K562 (cell line): ENCODE measurements at regions not wholly inside any gene's neighbourhood (a gene's known extent, or its start where the extent isn't known, plus 50 kb on each side); places are given as distances from the start of the nearest gene placed in this dataset.

Source experiments
- ATAC-seq: fragments of 200-7000 bp; cut with Tn5 transposase; 3 replicates; pipeline ENCODE4 v1.9.1; 2020; ENCODE audit warnings: moderate library complexity
- BruUV-seq: library from RNA; stranded (reverse); fragments of 400-500 nt; replicated peaks from 2 replicates; lab custom pipeline; 2021; lab: Mats Ljungman, UMichigan
- CTCF ChIA-PET: fragments of 300-600 bp; formaldehyde crosslinking; extraction: SDS; loops from one replicate; lab custom pipeline; 2021; ENCODE audit warnings: low intra/inter-chr PET ratio; lab: Yijun Ruan, JAX
- POLR2A ChIA-PET: fragments of 300-600, 350-650 bp; sonication (Branson Sonifier 250); formaldehyde crosslinking; extraction: SDS; loops from one replicate; lab custom pipeline; 2021; ENCODE audit warnings: antibody characterized with exemption, inconsistent platforms; lab: Yijun Ruan, JAX
- DNase-seq, 4 experiments: peaks; one replicate each; pipeline versions ENCODE4 v3.0.0 to v3.0.0-alpha.2; 2011 to 2018; ENCODE audit warnings: low spot score in 3 of 4, mixed read lengths in 3 of 4; ENCODE audit errors: extremely low read depth in 1 of 4
- FAIRE-seq: peaks from 2 replicates; lab custom pipeline; 2011; peaks lifted over from hg19 to GRCh38; lab: Jason Lieb, UNC
- H2AFZ ChIP-seq: 2 replicates; pipeline ENCODE4 v1.6.0; 2011; ENCODE audit warnings: low read depth, low read length, control low read depth, inconsistent platforms
- H3K27ac ChIP-seq: fragments of 200-600 bp; 3 replicates; pipeline ENCODE4 v1.8.0; 2011; ENCODE audit warnings: low read depth, mild to moderate bottlenecking, control low read depth, inconsistent platforms, low read length, moderate library complexity, mixed read lengths; ENCODE audit errors: extremely low read depth
- H3K27me3 ChIP-seq, 2 experiments: fragments of 300-600 bp in 1 of 2; 2 replicates in 1 of 2; 3 replicates in 1 of 2; pipeline versions ENCODE4 v1.6.0 to v1.8.0; 2011; ENCODE audit warnings: inconsistent platforms in 2 of 2, low read length in 2 of 2, mild to moderate bottlenecking in 1 of 2, mixed read lengths in 1 of 2, moderate library complexity in 1 of 2; ENCODE audit not compliant: control insufficient read depth in 2 of 2, insufficient read depth in 2 of 2
- H3K36me3 ChIP-seq: fragments of 300-600 bp; 3 replicates; pipeline ENCODE4 v1.8.0; 2011; ENCODE audit warnings: mild to moderate bottlenecking, low read length, inconsistent platforms; ENCODE audit not compliant: control insufficient read depth, insufficient read depth
- H3K4me1 ChIP-seq, 2 experiments: fragments of 200-600 bp in 1 of 2; replicated peaks in 1 of 2; 2 replicates in 1 of 2; 3 replicates in 1 of 2; pipeline versions ENCODE4 v1.5.1 to v1.8.0; 2011; ENCODE audit warnings: inconsistent platforms in 2 of 2, low read length in 2 of 2, mild to moderate bottlenecking in 1 of 2, mixed read lengths in 1 of 2, moderate library complexity in 1 of 2; ENCODE audit not compliant: control insufficient read depth in 2 of 2, insufficient read depth in 2 of 2
- H3K4me2 ChIP-seq: 2 replicates; pipeline ENCODE4 v1.6.1; 2011; ENCODE audit warnings: low read length, control low read depth, inconsistent platforms, mixed read lengths; ENCODE audit not compliant: insufficient read depth
- H3K4me3 ChIP-seq: fragments of 200-600 bp; sonication (generic), shearing (Covaris generic); 2 replicates; pipeline ENCODE4 v1.5.1; 2016; ENCODE audit warnings: control low read depth, inconsistent platforms
- H3K79me2 ChIP-seq: fragments of 200-600 bp; 3 replicates; pipeline ENCODE4 v1.8.0; 2011; ENCODE audit warnings: low read length, inconsistent platforms; ENCODE audit not compliant: control insufficient read depth, insufficient read depth
- H3K9ac ChIP-seq, 2 experiments: 2 replicates each; pipeline versions ENCODE4 v1.6.0 to v1.6.1; 2011; ENCODE audit warnings: low read depth in 2 of 2, low read length in 2 of 2, control low read depth in 1 of 2, inconsistent platforms in 1 of 2, mild to moderate bottlenecking in 1 of 2, mixed read lengths in 1 of 2; ENCODE audit not compliant: insufficient read depth in 1 of 2
- H3K9me1 ChIP-seq: one replicate; pipeline ENCODE4 v1.6.0; 2011; ENCODE audit warnings: inconsistent platforms, mild to moderate bottlenecking, low read length, moderate library complexity; ENCODE audit not compliant: control insufficient read depth, insufficient read depth
- H3K9me3 ChIP-seq: replicated peaks from 2 replicates; pipeline ENCODE4 v1.5.1; 2011; ENCODE audit warnings: low read depth, low read length, inconsistent platforms; ENCODE audit not compliant: control insufficient read depth, insufficient read depth
- H4K20me1 ChIP-seq: replicated peaks from 2 replicates; pipeline ENCODE4 v1.6.1; 2011; ENCODE audit warnings: low read length, inconsistent platforms, mixed read lengths; ENCODE audit not compliant: control insufficient read depth, insufficient read depth
- ATF7 ChIP-seq: fragments of 450-650 bp; IDR thresholded peaks from 2 replicates; pipeline ENCODE4 v1.7.1; 2014; ENCODE audit warnings: mild to moderate bottlenecking, moderate library complexity
- FOXP1 ChIP-seq: sonication (generic); formaldehyde crosslinking; IDR thresholded peaks from 2 replicates; pipeline ENCODE4 v1.8.0; 2022; ENCODE audit warnings: mild to moderate bottlenecking, missing genetic modification reagents
- ILF3 ChIP-seq: fragments of 450-650 bp; IDR thresholded peaks from 2 replicates; pipeline ENCODE4 v1.6.1; 2018; ENCODE audit warnings: antibody characterized with exemption, mild to moderate bottlenecking, moderate library complexity, borderline replicate concordance
- MAFF ChIP-seq: IDR thresholded peaks from 2 replicates; pipeline ENCODE4 v1.6.1; 2012; ENCODE audit warnings: low read length, improper control_type of control experiment
- MAFG ChIP-seq: fragments of 450-650 bp; conservative IDR thresholded peaks from 2 replicates; pipeline ENCODE4 v1.6.1; 2016; ENCODE audit warnings: missing genetic modification characterization, missing compliant biosample characterization
- MAFK ChIP-seq: IDR thresholded peaks from 2 replicates; pipeline ENCODE4 v1.6.1; 2011; ENCODE audit warnings: low read length, improper control_type of control experiment
- NCOA2 ChIP-seq, 2 experiments: fragments of 450-650 bp; IDR thresholded peaks; 2 replicates each; pipeline ENCODE4 v1.6.1; 2018; ENCODE audit warnings: mild to moderate bottlenecking in 2 of 2, moderate library complexity in 1 of 2; ENCODE audit not compliant: partially characterized antibody in 2 of 2
- NR3C1 ChIP-seq: sonication (generic); formaldehyde crosslinking; IDR thresholded peaks from 2 replicates; pipeline ENCODE4 v1.8.1; 2022; ENCODE audit warnings: missing genetic modification reagents
- PCBP2 ChIP-seq: fragments of 200-400 bp; formaldehyde crosslinking; IDR thresholded peaks from 2 replicates; pipeline ENCODE4 v1.6.1; 2018; ENCODE audit warnings: low read length, low read depth, mild to moderate bottlenecking, moderate library complexity; ENCODE audit not compliant: poor library complexity, severe bottlenecking
- PTTG1 ChIP-seq: fragments of 450-650 bp; IDR thresholded peaks from 2 replicates; pipeline ENCODE4 v1.6.1; 2016; ENCODE audit warnings: low read depth, mild to moderate bottlenecking, missing genetic modification characterization, missing compliant biosample characterization
- SREBF1 ChIP-seq: fragments of 150-350 bp; IDR thresholded peaks from 2 replicates; pipeline ENCODE4 v1.6.1; 2014; ENCODE audit warnings: antibody characterized with exemption, low read depth, low read length, borderline replicate concordance
- SRSF3 ChIP-seq: fragments of 200-400 bp; formaldehyde crosslinking; IDR thresholded peaks from 2 replicates; pipeline ENCODE4 v1.6.1; 2016; ENCODE audit warnings: mild to moderate bottlenecking, low read length, moderate library complexity; ENCODE audit not compliant: insufficient read depth
- ZBTB17 ChIP-seq: fragments of 450-650 bp; formaldehyde crosslinking; IDR thresholded peaks from 2 replicates; pipeline ENCODE4 v1.4.0; 2020; ENCODE audit warnings: mild to moderate bottlenecking
- ZKSCAN8 ChIP-seq: fragments of 200-800 bp; sonication (Bioruptor generic); IDR thresholded peaks from 2 replicates; pipeline ENCODE4 v1.6.1; 2016; ENCODE audit warnings: missing genetic modification characterization, missing compliant biosample characterization
- ZNF143 ChIP-seq: sonication (generic); formaldehyde crosslinking; IDR thresholded peaks from 2 replicates; pipeline ENCODE4 v1.9.0; 2022; ENCODE audit warnings: mild to moderate bottlenecking, missing genetic modification reagents
- ZNF232 ChIP-seq: sonication (generic); formaldehyde crosslinking; IDR thresholded peaks from 2 replicates; pipeline ENCODE4 v1.8.0; 2022; ENCODE audit warnings: mild to moderate bottlenecking, missing genetic modification reagents
- ZNF316 ChIP-seq: fragments of 450-650 bp; IDR thresholded peaks from 2 replicates; pipeline ENCODE4 v1.6.1; 2016
- WGBS: fragments of 100-300 bp; shearing (Covaris generic); methylation state at CpG from one replicate; pipeline ENCODE4 v1.1.6; 2016; ENCODE audit warnings: low coverage, mixed read lengths; ENCODE audit not compliant: insufficient coverage; ENCODE audit errors: missing lambda C conversion rate; 5-methylcytosine and 5-hydroxymethylcytosine counted together
- in situ Hi-C: fragments of 300-500 bp; cut with MboI; formaldehyde crosslinking; loops from 4 replicates; pipeline ENCODE4 v1.15.0; 2018; ENCODE audit warnings: inconsistent platforms, mixed read lengths
- intact Hi-C: fragments of 100-400 bp; cut with micrococcal nuclease; formaldehyde crosslinking; loops from 2 replicates; pipeline ENCODE4 v1.14.2; 2022

DNA sequence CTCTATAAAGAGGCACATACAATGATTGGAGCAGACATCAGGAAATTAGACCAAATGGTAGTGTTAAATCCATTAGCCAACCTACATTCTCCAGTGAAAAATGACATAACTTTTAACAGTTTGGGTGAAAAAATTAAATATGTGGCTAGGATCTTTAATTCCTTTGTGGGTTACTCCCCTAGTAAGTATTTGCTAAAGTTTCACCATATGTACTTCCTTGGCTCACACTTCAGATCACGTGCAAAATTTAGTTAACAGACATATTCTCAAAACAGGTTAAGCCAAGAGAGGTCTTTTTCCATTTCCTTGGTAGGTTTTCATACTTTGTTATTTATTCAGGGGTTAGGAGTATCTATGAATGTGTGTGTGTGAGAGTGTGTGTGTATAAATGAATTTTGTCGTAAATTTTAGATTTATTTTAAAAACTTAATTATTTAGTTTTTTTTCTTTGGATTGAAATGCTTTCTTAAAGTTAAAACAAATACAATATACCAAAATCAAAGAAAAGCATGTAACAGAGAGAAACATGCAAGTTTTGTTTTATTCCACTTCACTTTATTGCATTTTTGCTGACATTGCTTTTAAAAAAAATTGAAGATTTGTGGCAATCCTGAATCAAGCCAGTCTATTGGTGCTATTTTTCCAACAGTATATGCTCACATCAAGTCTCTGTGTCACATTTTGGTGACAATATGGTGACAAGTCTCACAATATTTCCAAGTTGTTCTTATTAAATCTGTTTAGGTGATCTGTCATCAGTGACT is 258.7 kb downstream of the FLRT2 start:
- ChIA-PET POLR2A (no interaction called here), CTCF (interaction anchor here (0.6 kb wide), 1 partner anchor 53 kb away, joined by 7 read pairs; no protein-coding TSS in a partner anchor)
- Histone ChIP-seq H3K36me3 (no peaks in the 10 kb centered on the region), H3K9ac (no peak overlapping the region), H3K4me2 (no peak overlapping the region), H3K27me3 (no peaks in the 10 kb centered on the region), H3K9me1 (no peaks in the 10 kb centered on the region), H4K20me1 (no peaks in the 10 kb centered on the region), H3K9me3 (no peaks in the 10 kb centered on the region), H3K4me1 (no peaks in the 10 kb centered on the region), H3K79me2 (no peaks in the 10 kb centered on the region), H3K4me3 (no peak overlapping the region), H2AFZ (no peak overlapping the region), H3K27ac (no peak overlapping the region)
- no peak for ATAC-seq
- no peak for FAIRE-seq
- TF ChIP-seq MAFF: peak; percentile 62
- peak; percentile 22; the same call in 1 of the 2 replicates for TF ChIP-seq MAFG
- peak; percentile 51; the same call in 1 of the 2 replicates for TF ChIP-seq ZNF316
- no peak for TF ChIP-seq ZKSCAN8 (CRISPR knock-in tag)
- peak; percentile 55 for TF ChIP-seq MAFK
- DNase-seq: no peak
- WGBS: 9% methylated on average over 2 of the region's 2 CpGs
- in situ Hi-C loops: no loop called here
- intact Hi-C loops: no loop called here
- no TSS peak for BruUV-seq

DNA sequence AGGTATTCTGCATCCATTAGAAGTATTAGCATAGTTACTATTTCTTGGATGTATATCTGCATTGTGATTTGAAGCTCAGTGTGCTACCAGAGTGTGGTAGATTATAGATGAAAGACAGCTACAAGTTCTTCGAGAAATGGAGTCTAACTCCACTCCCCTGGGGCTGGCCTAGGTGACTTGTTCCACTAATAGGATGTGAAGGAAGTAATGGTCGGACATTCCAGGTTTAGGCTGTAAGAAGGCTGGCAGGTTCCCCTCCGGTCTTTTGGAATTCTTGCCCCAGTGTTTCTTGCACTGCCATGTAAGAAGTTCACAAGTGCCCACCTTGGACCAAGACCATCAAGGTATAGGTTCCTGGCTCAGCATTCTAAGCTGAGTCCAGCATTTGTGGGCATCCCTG is 236.4 kb downstream of the FLRT2 start:
- ATAC-seq (no peak), DNase-seq (no peak), FAIRE-seq (no peak)
- Histone ChIP-seq H3K4me3 (no peak overlapping the region), H4K20me1 (no peaks in the 10 kb centered on the region), H3K36me3 (no peaks in the 10 kb centered on the region), H3K9ac (no peak overlapping the region), H3K4me2 (no peak overlapping the region), H3K79me2 (no peaks in the 10 kb centered on the region), H3K27me3 (no peaks in the 10 kb centered on the region), H2AFZ (no peak overlapping the region), H3K4me1 (no peaks in the 10 kb centered on the region), H3K9me3 (no peaks in the 10 kb centered on the region), H3K27ac (no peak overlapping the region), H3K9me1 (no peaks in the 10 kb centered on the region)
- BruUV-seq: no TSS peak
- ChIA-PET CTCF (no interaction called here), POLR2A (no interaction called here)
- 0% methylated on average over 3 of the region's 3 CpGs for WGBS
- intact Hi-C loops (no loop called here), in situ Hi-C loops (no loop called here)
- TF ChIP-seq ILF3 (no peak), ZBTB17 (CRISPR knock-in tag) (no peak), FOXP1 (CRISPR knock-in tag) (no peak), SRSF3 (no peak), SREBF1 (no peak), PTTG1 (tag) (no peak), ZNF232 (CRISPR knock-in tag) (no peak), PCBP2 (no peak), NCOA2 (IDR thresholded peaks at IDR 0.05; ENCODE audit: partially characterized antibody in 2 of 2) (no peak), ZNF143 (CRISPR knock-in tag) (no peak), NR3C1 (CRISPR knock-in tag) (no peak), ATF7 (no peak)
